MM.1S (cell line): ENCODE measurements at regions not wholly inside any gene's neighbourhood (a gene's known extent, or its start where the extent isn't known, plus 50 kb on each side); places are given as distances from the start of the nearest gene placed in this dataset.

Experiments used
- DNase-seq: peaks from one replicate; pipeline ENCODE4 v3.0.0-alpha.2; 2015
- H2AFZ ChIP-seq: fragments of 300-600 bp; sonication (generic); 2 replicates; pipeline ENCODE4 v1.6.0; 2016; ENCODE audit warnings: antibody characterized with exemption, low read length
- H3F3A ChIP-seq: fragments of 300-600 bp; sonication (generic); 2 replicates; pipeline ENCODE4 v1.6.1; 2016; ENCODE audit warnings: mild to moderate bottlenecking, antibody characterized with exemption, low read length, moderate library complexity, mixed read lengths; ENCODE audit not compliant: insufficient read depth
- H3K27ac ChIP-seq: fragments of 300-600 bp; sonication (generic); 2 replicates; pipeline ENCODE4 v1.5.1; 2016; ENCODE audit warnings: mild to moderate bottlenecking, low read length
- H3K27me3 ChIP-seq: fragments of 300-600 bp; sonication (generic); replicated peaks from 2 replicates; pipeline ENCODE4 v1.6.0; 2016; ENCODE audit warnings: low read length; ENCODE audit not compliant: insufficient read depth
- H3K36me3 ChIP-seq: fragments of 300-600 bp; sonication (generic); replicated peaks from 2 replicates; pipeline ENCODE4 v1.6.1; 2016; ENCODE audit warnings: mild to moderate bottlenecking, low read length, mixed read lengths; ENCODE audit not compliant: insufficient read depth
- H3K4me1 ChIP-seq: fragments of 300-600 bp; sonication (generic); 2 replicates; pipeline ENCODE4 v1.6.1; 2016; ENCODE audit warnings: low read length, mixed read lengths
- H3K4me2 ChIP-seq: fragments of 300-600 bp; sonication (generic); 2 replicates; pipeline ENCODE4 v1.6.0; 2016; ENCODE audit warnings: low read depth, low read length
- H3K4me3 ChIP-seq: fragments of 300-600 bp; sonication (generic); 2 replicates; pipeline ENCODE4 v1.5.1; 2016; ENCODE audit warnings: low read length, mixed read lengths
- H3K79me2 ChIP-seq: fragments of 300-600 bp; sonication (generic); 2 replicates; pipeline ENCODE4 v1.6.1; 2016; ENCODE audit warnings: mixed run types, low read length, mixed read lengths
- H3K9ac ChIP-seq: fragments of 300-600 bp; sonication (generic); 2 replicates; pipeline ENCODE4 v1.6.1; 2016; ENCODE audit warnings: low read length, mixed read lengths
- H3K9me2 ChIP-seq: fragments of 300-600 bp; sonication (generic); replicated peaks from 2 replicates; pipeline ENCODE4 v1.6.1; 2016; ENCODE audit warnings: mild to moderate bottlenecking, low read length, mixed read lengths; ENCODE audit not compliant: insufficient read depth
- H3K9me3 ChIP-seq: fragments of 300-600 bp; sonication (generic); replicated peaks from 2 replicates; pipeline ENCODE4 v1.6.1; 2016; ENCODE audit warnings: mild to moderate bottlenecking, low read length, mixed read lengths; ENCODE audit not compliant: insufficient read depth
- H4K20me1 ChIP-seq: fragments of 300-600 bp; sonication (generic); 2 replicates; pipeline ENCODE4 v1.6.1; 2016; ENCODE audit warnings: mild to moderate bottlenecking, low read length, moderate library complexity, mixed read lengths; ENCODE audit not compliant: insufficient read depth
- CTCF ChIP-seq: fragments of 300-600 bp; sonication (generic); IDR thresholded peaks from 2 replicates; pipeline ENCODE4 v1.5.1; 2016; ENCODE audit warnings: antibody characterized with exemption, low read length, mixed read lengths
- EZH2 ChIP-seq: fragments of 300-600 bp; sonication (generic); optimal IDR thresholded peaks from 2 replicates; pipeline ENCODE3; 2017; ENCODE audit warnings: low read depth, mild to moderate bottlenecking, antibody characterized with exemption, low read length, mixed read lengths
- EZH2phosphoT487 ChIP-seq: fragments of 300-600 bp; sonication (generic); IDR thresholded peaks from 2 replicates; pipeline ENCODE4 v1.6.1; 2018; ENCODE audit warnings: antibody characterized with exemption, low read length

- no peaks in the 10 kb centered on the region for H3K79me2 ChIP-seq
- H3F3A ChIP-seq: no peaks in the 10 kb centered on the region
- DNase-seq: no peak
- no peaks in the 10 kb centered on the region for H3K9me3 ChIP-seq
- no peaks in the 10 kb centered on the region for H3K4me1 ChIP-seq
- no peak overlapping the region for H3K9ac ChIP-seq
- H3K27ac ChIP-seq: no peak overlapping the region
- no peaks in the 10 kb centered on the region for H3K36me3 ChIP-seq
- H3K4me2 ChIP-seq: no peak overlapping the region
- TF ChIP-seq CTCF: no peak
- no peak for TF ChIP-seq EZH2phosphoT487
- TF ChIP-seq EZH2: no peak
- H2AFZ ChIP-seq: no peak overlapping the region
- no peaks in the 10 kb centered on the region for H4K20me1 ChIP-seq
- no peaks in the 10 kb centered on the region for H3K9me2 ChIP-seq
- H3K4me3 ChIP-seq: no peak overlapping the region
- no peaks in the 10 kb centered on the region for H3K27me3 ChIP-seq
These were observed 382.0 kb downstream of the SOX11 start for GRCh38 chr2:6074089-6074643.

- no peak for TF ChIP-seq EZH2phosphoT487
- no peak for TF ChIP-seq CTCF
- no peak for TF ChIP-seq EZH2
- DNase-seq: no peak
- Histone ChIP-seq H3K27me3 (no peaks in the 10 kb centered on the region), H3K27ac (no peak overlapping the region), H3F3A (no peaks in the 10 kb centered on the region), H4K20me1 (no peaks in the 10 kb centered on the region), H3K9ac (no peak overlapping the region), H3K4me1 (no peaks in the 10 kb centered on the region), H3K9me3 (no peaks in the 10 kb centered on the region), H3K9me2 (no peaks in the 10 kb centered on the region), H2AFZ (no peak overlapping the region), H3K4me2 (no peak overlapping the region), H3K4me3 (no peak overlapping the region), H3K36me3 (no peaks in the 10 kb centered on the region), H3K79me2 (no peaks in the 10 kb centered on the region)
These were observed 385.4 kb downstream of the SOX11 start for GRCh38 chr2:6077585-6077984.

- H3K4me3 ChIP-seq: no peak overlapping the region
- H3K36me3 ChIP-seq: no peaks in the 10 kb centered on the region
- no peaks in the 10 kb centered on the region for H4K20me1 ChIP-seq
- no peak overlapping the region for H2AFZ ChIP-seq
- no peaks in the 10 kb centered on the region for H3K4me1 ChIP-seq
- H3K27ac ChIP-seq: no peak overlapping the region
- H3K79me2 ChIP-seq: no peaks in the 10 kb centered on the region
- H3K9ac ChIP-seq: no peak overlapping the region
- H3K27me3 ChIP-seq: no peaks in the 10 kb centered on the region
- H3K4me2 ChIP-seq: no peak overlapping the region
- no peak for TF ChIP-seq CTCF
- no peak for TF ChIP-seq EZH2
- no peak for TF ChIP-seq EZH2phosphoT487
- no peak for DNase-seq
- H3F3A ChIP-seq: no peaks in the 10 kb centered on the region
- H3K9me2 ChIP-seq: no peaks in the 10 kb centered on the region
- H3K9me3 ChIP-seq: no peaks in the 10 kb centered on the region
These were observed 386.2 kb downstream of the SOX11 start for GRCh38 chr2:6078414-6078813.
